ENCODE measurements at regions not wholly inside any gene's neighbourhood (a gene's known extent, or its start where the extent isn't known, plus 50 kb on each side); places are given as distances from the start of the nearest gene placed in this dataset.

GRCh38 chr7:35411331-35411730, 157.4 kb upstream of the TBX20 start:
- TF ChIP-seq ZFP3 (CRISPR knock-in tag; IDR thresholded peaks at IDR 0.05): no peak
- TF ChIP-seq ZNF70 (CRISPR knock-in tag; IDR thresholded peaks at IDR 0.05): no peak
- no peak for TF ChIP-seq BACH2 (CRISPR knock-in tag; IDR thresholded peaks at IDR 0.05; ENCODE audit: borderline replicate concordance)
- TF ChIP-seq PATZ1 (CRISPR knock-in tag; IDR thresholded peaks at IDR 0.05; ENCODE audit: borderline replicate concordance): no peak
- no peak for TF ChIP-seq ZFP30 (CRISPR knock-in tag; IDR thresholded peaks at IDR 0.05)
- TF ChIP-seq ARNTL (CRISPR knock-in tag; IDR thresholded peaks at IDR 0.05; ENCODE audit: borderline replicate concordance, low read depth): no peak
- TF ChIP-seq SNAI2 (CRISPR knock-in tag; IDR thresholded peaks at IDR 0.05): no peak
- TF ChIP-seq, protein P1, sequence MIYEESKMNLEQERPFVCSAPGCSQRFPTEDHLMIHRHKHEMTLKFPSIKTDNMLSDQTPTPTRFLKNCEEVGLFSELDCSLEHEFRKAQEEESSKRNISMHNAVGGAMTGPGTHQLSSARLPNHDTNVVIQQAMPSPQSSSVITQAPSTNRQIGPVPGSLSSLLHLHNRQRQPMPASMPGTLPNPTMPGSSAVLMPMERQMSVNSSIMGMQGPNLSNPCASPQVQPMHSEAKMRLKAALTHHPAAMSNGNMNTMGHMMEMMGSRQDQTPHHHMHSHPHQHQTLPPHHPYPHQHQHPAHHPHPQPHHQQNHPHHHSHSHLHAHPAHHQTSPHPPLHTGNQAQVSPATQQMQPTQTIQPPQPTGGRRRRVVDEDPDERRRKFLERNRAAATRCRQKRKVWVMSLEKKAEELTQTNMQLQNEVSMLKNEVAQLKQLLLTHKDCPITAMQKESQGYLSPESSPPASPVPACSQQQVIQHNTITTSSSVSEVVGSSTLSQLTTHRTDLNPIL (CRISPR knock-in tag; IDR thresholded peaks at IDR 0.05; ENCODE audit: low read depth): no peak
- TF ChIP-seq, protein P2, sequence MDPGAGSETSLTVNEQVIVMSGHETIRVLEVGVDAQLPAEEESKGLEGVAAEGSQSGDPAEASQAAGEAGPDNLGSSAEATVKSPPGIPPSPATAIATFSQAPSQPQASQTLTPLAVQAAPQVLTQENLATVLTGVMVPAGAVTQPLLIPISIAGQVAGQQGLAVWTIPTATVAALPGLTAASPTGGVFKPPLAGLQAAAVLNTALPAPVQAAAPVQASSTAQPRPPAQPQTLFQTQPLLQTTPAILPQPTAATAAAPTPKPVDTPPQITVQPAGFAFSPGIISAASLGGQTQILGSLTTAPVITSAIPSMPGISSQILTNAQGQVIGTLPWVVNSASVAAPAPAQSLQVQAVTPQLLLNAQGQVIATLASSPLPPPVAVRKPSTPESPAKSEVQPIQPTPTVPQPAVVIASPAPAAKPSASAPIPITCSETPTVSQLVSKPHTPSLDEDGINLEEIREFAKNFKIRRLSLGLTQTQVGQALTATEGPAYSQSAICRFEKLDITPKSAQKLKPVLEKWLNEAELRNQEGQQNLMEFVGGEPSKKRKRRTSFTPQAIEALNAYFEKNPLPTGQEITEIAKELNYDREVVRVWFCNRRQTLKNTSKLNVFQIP (CRISPR knock-in tag; IDR thresholded peaks at IDR 0.05; ENCODE audit: borderline replicate concordance, low read depth): no peak
- TF ChIP-seq PPARA (CRISPR knock-in tag; IDR thresholded peaks at IDR 0.05; ENCODE audit: borderline replicate concordance): no peak
- no peak for TF ChIP-seq RARB (CRISPR knock-in tag; IDR thresholded peaks at IDR 0.05)
- no peak for TF ChIP-seq ZC3H10 (CRISPR knock-in tag; IDR thresholded peaks at IDR 0.05)
- no peak for TF ChIP-seq OSR1 (CRISPR knock-in tag; IDR thresholded peaks at IDR 0.05)
